GM12872 (cell line): ENCODE measurements at regions not wholly inside any gene's neighbourhood (a gene's known extent, or its start where the extent isn't known, plus 50 kb on each side); places are given as distances from the start of the nearest gene placed in this dataset.

Experiments
- CTCF ChIP-seq: IDR thresholded peaks from 3 replicates; pipeline ENCODE4 v1.5.1; 2011; ENCODE audit warnings: low read depth, mild to moderate bottlenecking, low read length, moderate library complexity; ENCODE audit not compliant: insufficient read depth

GRCh38 chr3:30538791-30539190, 67.6 kb upstream of the TGFBR2 start:
- TF ChIP-seq CTCF, result no peak

GRCh38 chr3:30539206-30539605, 67.2 kb upstream of the TGFBR2 start:
- TF ChIP-seq CTCF, result no peak

- TF ChIP-seq CTCF, result no peak
Observed at GRCh38 chr3:30539772-30540171, 66.6 kb upstream of the TGFBR2 start.

- TF ChIP-seq CTCF, result no peak
Observed at GRCh38 chr3:30542897-30543296, 63.5 kb upstream of the TGFBR2 start.

- no peak for TF ChIP-seq CTCF
Observed at GRCh38 chr3:30544812-30545211, 61.6 kb upstream of the TGFBR2 start.

- no peak for TF ChIP-seq CTCF
Observed at GRCh38 chr3:30546934-30547333, 59.5 kb upstream of the TGFBR2 start.

GRCh38 chr3:30547716-30548115, 58.7 kb upstream of the TGFBR2 start:
- no peak for TF ChIP-seq CTCF

GRCh38 chr3:30548600-30548999, 57.8 kb upstream of the TGFBR2 start:
- no peak for TF ChIP-seq CTCF
